ENCODE measurements at regions not wholly inside any gene's neighbourhood (a gene's known extent, or its start where the extent isn't known, plus 50 kb on each side); places are given as distances from the start of the nearest gene placed in this dataset.

GRCh38 chr1:219749370-219749769 is 136.5 kb upstream of the ZC3H11B start:
- no peak for TF ChIP-seq CTCF (IDR thresholded peaks at IDR 0.05; ENCODE audit: low read depth, low read length, missing control alignments)
- no peak for DNase-seq (ENCODE audit: low read depth)
- H3K4me3 ChIP-seq (ENCODE audit: low read depth, low read length) = no peak overlapping the region

- no peak for DNase-seq (ENCODE audit: low read depth)
- TF ChIP-seq CTCF (IDR thresholded peaks at IDR 0.05; ENCODE audit: low read depth, low read length, missing control alignments) = no peak
- no peak overlapping the region for H3K4me3 ChIP-seq (ENCODE audit: low read depth, low read length)
Measured at GRCh38 chr1:219746141-219746540, 133.2 kb upstream of the ZC3H11B start.

- TF ChIP-seq CTCF (IDR thresholded peaks at IDR 0.05; ENCODE audit: low read depth, low read length, missing control alignments) = no peak
- H3K4me3 ChIP-seq (ENCODE audit: low read depth, low read length) = no peak overlapping the region
- DNase-seq (ENCODE audit: low read depth) = no peak
Measured at GRCh38 chr1:219744652-219745469, 132.0 kb upstream of the ZC3H11B start.

- no peak for DNase-seq (ENCODE audit: low read depth)
- no peak overlapping the region for H3K4me3 ChIP-seq (ENCODE audit: low read depth, low read length)
- TF ChIP-seq CTCF (IDR thresholded peaks at IDR 0.05; ENCODE audit: low read depth, low read length, missing control alignments) = no peak
Measured at GRCh38 chr1:219741011-219741970, 128.4 kb upstream of the ZC3H11B start.

GRCh38 chr1:219733511-219734174 is 120.7 kb upstream of the ZC3H11B start:
- TF ChIP-seq CTCF (IDR thresholded peaks at IDR 0.05; ENCODE audit: low read depth, low read length, missing control alignments) = no peak
- DNase-seq (ENCODE audit: low read depth) = no peak

GRCh38 chr1:219732814-219733491 is 120.0 kb upstream of the ZC3H11B start:
- H3K4me3 ChIP-seq (ENCODE audit: low read depth, low read length) = no peak overlapping the region
- no peak for DNase-seq (ENCODE audit: low read depth)
- no peak for TF ChIP-seq CTCF (IDR thresholded peaks at IDR 0.05; ENCODE audit: low read depth, low read length, missing control alignments)

More at GRCh38 chr1:219733511-219734174, 120.7 kb upstream of the ZC3H11B start:
- no peak overlapping the region for H3K4me3 ChIP-seq (ENCODE audit: low read depth, low read length)
